ENCODE measurements at regions not wholly inside any gene's neighbourhood (a gene's known extent, or its start where the extent isn't known, plus 50 kb on each side); places are given as distances from the start of the nearest gene placed in this dataset.

- no peak for TF ChIP-seq CTCF (conservative IDR thresholded peaks at IDR 0.05)
- TF ChIP-seq ZFX (IDR thresholded peaks at IDR 0.05): no peak
Measured at GRCh38 chr1:229040630-229041358, 230.1 kb upstream of the RAB4A start.

GRCh38 chr1:229041946-229042345 lies 229.0 kb upstream of the RAB4A start:
- no peak overlapping the region for H3K27ac ChIP-seq
- TF ChIP-seq ZFX (IDR thresholded peaks at IDR 0.05) (no peak), CTCF (conservative IDR thresholded peaks at IDR 0.05) (no peak)

More at GRCh38 chr1:229040630-229041358, 230.1 kb upstream of the RAB4A start:
- no peak overlapping the region for H3K27ac ChIP-seq

- TF ChIP-seq ZFX (IDR thresholded peaks at IDR 0.05): no peak
- TF ChIP-seq CTCF (conservative IDR thresholded peaks at IDR 0.05): no peak
- no peak overlapping the region for H3K27ac ChIP-seq
Measured at GRCh38 chr1:229042482-229042881, 228.4 kb upstream of the RAB4A start.

DNA sequence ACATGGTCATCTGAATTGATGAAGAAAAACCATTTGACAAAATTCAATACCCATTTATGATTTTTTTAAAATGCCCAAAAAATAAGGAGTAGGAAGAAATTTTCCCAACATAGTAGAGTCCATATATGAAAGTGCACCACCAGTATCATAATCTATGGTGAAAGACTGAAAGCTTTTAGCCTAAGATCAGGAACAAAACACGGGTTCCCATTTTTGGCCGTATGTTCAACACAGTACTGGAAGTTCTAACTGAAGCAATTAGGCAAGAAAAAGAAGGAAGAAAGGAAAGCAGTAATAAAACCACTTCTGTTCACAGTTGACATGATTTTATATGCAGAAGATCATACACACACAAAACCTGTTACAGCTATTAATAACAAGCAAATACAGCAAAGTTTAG lies 227.8 kb upstream of the RAB4A start:
- TF ChIP-seq CTCF (conservative IDR thresholded peaks at IDR 0.05) (no peak), ZFX (IDR thresholded peaks at IDR 0.05) (no peak)
- H3K27ac ChIP-seq: no peak overlapping the region

DNA sequence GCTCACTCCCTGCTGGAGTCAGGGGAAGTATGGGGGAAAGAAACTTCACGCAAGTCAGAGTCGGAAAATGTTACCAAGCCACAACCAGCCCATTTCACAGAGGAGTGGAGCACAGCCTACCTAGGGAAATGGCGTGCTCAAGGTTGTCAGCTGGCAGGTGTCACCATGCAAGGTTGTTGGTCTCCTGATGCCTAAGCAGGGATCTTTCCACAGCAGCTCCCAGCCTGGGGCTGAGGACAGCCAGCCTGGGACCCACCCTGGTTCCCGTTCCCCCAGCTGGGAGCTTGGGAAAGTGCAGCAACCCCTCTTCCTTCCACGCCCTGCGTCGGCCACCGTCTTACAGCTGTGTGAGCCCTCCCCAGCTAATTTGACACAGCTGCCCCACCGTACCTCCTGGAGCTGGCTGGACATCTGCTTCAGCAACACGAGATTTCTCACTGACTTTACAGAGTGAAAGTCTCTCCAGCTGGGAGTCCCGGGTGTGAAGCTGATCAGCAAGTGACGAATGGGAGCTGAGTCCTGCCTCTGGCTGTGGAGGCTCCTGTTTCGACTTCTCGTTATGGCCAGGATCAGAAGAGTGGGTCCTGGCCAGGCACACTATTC lies 224.6 kb upstream of the RAB4A start:
- no peak overlapping the region for H3K27ac ChIP-seq
- TF ChIP-seq ZFX (IDR thresholded peaks at IDR 0.05): no peak
- TF ChIP-seq CTCF (conservative IDR thresholded peaks at IDR 0.05): no peak

DNA sequence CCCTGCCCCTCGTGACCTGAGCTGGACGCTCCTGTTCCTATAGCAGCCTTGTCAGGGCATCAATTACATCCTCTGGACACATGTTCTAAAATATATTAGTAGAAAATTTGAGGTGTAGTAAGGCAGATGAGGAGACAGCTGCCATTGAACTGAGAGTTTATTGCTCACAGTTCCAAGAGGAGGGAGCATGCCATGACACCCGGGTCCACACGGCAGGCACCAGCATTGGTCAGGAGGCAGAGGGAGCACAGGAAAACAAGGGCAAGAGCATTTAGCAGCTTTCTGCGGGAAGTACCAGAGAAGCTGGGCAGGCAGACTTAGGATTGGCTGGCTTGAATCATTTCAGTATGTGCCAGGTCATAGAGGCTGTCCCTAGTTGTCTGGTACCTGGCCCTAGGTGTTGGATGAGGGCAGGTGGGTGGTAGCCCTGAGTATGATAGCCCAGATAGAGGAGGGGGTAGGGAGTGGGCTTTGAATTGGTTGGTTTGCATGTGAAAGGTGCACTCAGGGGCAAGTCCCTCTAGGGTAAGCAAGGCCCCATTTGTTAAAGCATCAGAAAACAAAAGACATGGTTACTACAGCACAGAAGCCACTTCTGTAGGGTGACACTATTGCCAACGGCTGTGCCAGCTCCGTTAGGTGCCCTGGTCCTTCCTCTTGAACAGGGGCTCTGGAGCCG lies 223.6 kb upstream of the RAB4A start:
- H3K27ac ChIP-seq: no peak overlapping the region
- TF ChIP-seq CTCF (conservative IDR thresholded peaks at IDR 0.05): no peak
- no peak for TF ChIP-seq ZFX (IDR thresholded peaks at IDR 0.05)

All from C4-2B (cell line).